Gastrocnemius medialis (tissue), 4 donors: ENCODE measurements at regions not wholly inside any gene's neighbourhood (a gene's known extent, or its start where the extent isn't known, plus 50 kb on each side); places are given as distances from the start of the nearest gene placed in this dataset.

Source experiments
- ATAC-seq, 2 donors: fragments of 150-250 bp; one replicate each; pipeline ENCODE4 v1.9.1; 2016
- DNase-seq, 2 donors: peaks; one replicate each; pipeline ENCODE4 v3.0.0-alpha.2; 2019
- H3K27ac ChIP-seq, 4 donors: fragments of 200-600 bp; sonication (generic); 1 replicate in 1 of 4; 2 replicates in 3 of 4; pipeline ENCODE4 v1.5.1; 2016 to 2018; ENCODE audit warnings: mild to moderate bottlenecking in 2 of 4, moderate library complexity in 1 of 4
- H3K27me3 ChIP-seq, 3 donors: fragments of 200-600 bp; sonication (generic) in 2 of 3; 1 replicate in 1 of 3; 2 replicates in 2 of 3; pipeline versions ENCODE4 v1.5.1 to v1.6.0; 2016 to 2019; ENCODE audit warnings: mild to moderate bottlenecking in 1 of 3, moderate library complexity in 1 of 3
- H3K36me3 ChIP-seq, 2 donors: fragments of 200-600 bp; sonication (generic) in 1 of 2; one replicate each; pipeline ENCODE4 v1.5.1; 2017 to 2018
- H3K4me1 ChIP-seq, 2 donors: fragments of 200-600 bp; sonication (generic) in 1 of 2; one replicate each; pipeline ENCODE4 v1.5.1; 2016 to 2017; ENCODE audit warnings: mild to moderate bottlenecking in 2 of 2
- H3K4me3 ChIP-seq, 4 donors: fragments of 200-600 bp; sonication (generic) in 3 of 4; 1 replicate in 1 of 4; 2 replicates in 3 of 4; pipeline ENCODE4 v1.5.1; 2016 to 2019; ENCODE audit warnings: mild to moderate bottlenecking in 2 of 4
- H3K9me3 ChIP-seq, 3 donors: fragments of 200-600 bp; sonication (generic) in 2 of 3; 1 replicate in 1 of 3; 2 replicates in 2 of 3; pipeline ENCODE4 v1.5.1; 2016 to 2019
- POLR2A ChIP-seq, 2 donors: fragments of 450-650 bp; IDR thresholded peaks; one replicate each; pipeline ENCODE4 v1.6.1; 2017; ENCODE audit warnings: antibody characterized with exemption in 2 of 2, mild to moderate bottlenecking in 2 of 2, moderate library complexity in 2 of 2
- in situ Hi-C, 4 donors: fragments of 200-750 bp; cut with MboI; loops; one replicate each; pipeline versions ENCODE4 v1.15.0 to v1.8.0; 2017; ENCODE audit warnings: low sequenced_read_pairs in 4 of 4
- intact Hi-C: fragments of 100-400 bp; cut with DNase I; formaldehyde crosslinking; loops from one replicate; pipeline ENCODE4 v1.15.1; 2023; ENCODE audit warnings: low total_unique reads
- TF ChIP-seq, protein P1 (sequence below), 5 experiments: fragments of 450-650 bp in 3 of 5; fragments of 200-600 bp in 2 of 5; sonication (generic) in 2 of 5; IDR thresholded peaks in 4 of 5; conservative IDR thresholded peaks in 1 of 5; 1 replicate in 4 of 5; 2 replicates in 1 of 5; pipeline ENCODE4 v1.5.1; 2016 to 2019; ENCODE audit warnings: antibody characterized with exemption in 5 of 5, mild to moderate bottlenecking in 3 of 5, moderate library complexity in 3 of 5

DNA sequence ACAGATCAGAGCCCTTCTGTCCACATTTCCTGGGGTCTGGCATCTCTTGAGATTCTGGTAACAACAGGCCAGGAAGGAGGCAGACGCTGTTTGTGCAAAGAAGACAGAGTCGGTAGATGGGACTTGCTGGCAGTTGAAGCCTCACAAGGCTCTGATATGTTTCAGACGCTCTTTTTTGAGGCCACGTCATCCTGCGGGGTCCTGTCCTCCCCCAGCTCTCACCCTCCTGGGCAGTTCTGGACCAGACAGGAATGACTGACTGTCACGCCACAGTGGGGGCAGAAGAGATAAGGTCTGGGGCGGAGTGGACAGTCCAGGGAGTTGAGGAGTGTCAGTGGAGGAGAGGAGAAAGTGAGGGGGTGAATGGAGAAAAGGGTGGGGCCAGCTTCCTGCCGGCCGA, 87.1 kb upstream of the SULF2 start:
- H3K27ac ChIP-seq, result no peak overlapping the region
- H3K9me3 ChIP-seq, result no peaks in the 10 kb centered on the region
- no peaks in the 10 kb centered on the region for H3K4me1 ChIP-seq
- no peaks in the 10 kb centered on the region for H3K36me3 ChIP-seq
- no peak overlapping the region for H3K4me3 ChIP-seq
- intact Hi-C loops, result no loop called here
- TF ChIP-seq POLR2A (IDR thresholded peaks at IDR 0.05), result no peak
- TF ChIP-seq, protein P1, sequence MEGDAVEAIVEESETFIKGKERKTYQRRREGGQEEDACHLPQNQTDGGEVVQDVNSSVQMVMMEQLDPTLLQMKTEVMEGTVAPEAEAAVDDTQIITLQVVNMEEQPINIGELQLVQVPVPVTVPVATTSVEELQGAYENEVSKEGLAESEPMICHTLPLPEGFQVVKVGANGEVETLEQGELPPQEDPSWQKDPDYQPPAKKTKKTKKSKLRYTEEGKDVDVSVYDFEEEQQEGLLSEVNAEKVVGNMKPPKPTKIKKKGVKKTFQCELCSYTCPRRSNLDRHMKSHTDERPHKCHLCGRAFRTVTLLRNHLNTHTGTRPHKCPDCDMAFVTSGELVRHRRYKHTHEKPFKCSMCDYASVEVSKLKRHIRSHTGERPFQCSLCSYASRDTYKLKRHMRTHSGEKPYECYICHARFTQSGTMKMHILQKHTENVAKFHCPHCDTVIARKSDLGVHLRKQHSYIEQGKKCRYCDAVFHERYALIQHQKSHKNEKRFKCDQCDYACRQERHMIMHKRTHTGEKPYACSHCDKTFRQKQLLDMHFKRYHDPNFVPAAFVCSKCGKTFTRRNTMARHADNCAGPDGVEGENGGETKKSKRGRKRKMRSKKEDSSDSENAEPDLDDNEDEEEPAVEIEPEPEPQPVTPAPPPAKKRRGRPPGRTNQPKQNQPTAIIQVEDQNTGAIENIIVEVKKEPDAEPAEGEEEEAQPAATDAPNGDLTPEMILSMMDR (IDR thresholded peaks at IDR 0.05 in 4 of 5, conservative IDR thresholded peaks at IDR 0.05 in 1 of 5), result no peak
- H3K27me3 ChIP-seq, result no peaks in the 10 kb centered on the region
- DNase-seq (no peak), ATAC-seq (no peak)
- in situ Hi-C loops, result no loop called here

DNA sequence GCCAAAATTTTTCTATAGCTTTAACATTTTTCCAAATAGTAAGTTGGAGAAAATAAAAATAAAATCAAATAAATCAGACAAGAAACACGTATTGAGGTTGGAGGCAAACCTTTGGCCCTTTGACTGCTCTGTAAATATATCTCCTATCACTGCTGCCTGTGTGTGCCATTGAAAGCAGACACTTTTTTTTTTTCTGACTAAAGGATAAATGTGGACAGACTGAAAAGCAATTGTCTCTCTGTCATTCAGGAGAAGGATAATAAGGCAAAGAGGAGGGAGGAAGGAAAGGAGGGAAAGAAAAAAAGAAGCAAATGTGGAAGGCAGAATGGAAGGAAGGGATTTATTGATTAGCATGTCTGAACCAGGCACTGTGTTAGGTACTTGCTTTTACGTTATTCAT, 85.2 kb upstream of the SULF2 start:
- H3K36me3 ChIP-seq, result no peaks in the 10 kb centered on the region
- intact Hi-C loops (no loop called here), in situ Hi-C loops (no loop called here)
- DNase-seq (no peak), ATAC-seq (no peak)
- H3K4me1 ChIP-seq, result no peaks in the 10 kb centered on the region
- TF ChIP-seq POLR2A (IDR thresholded peaks at IDR 0.05), result no peak
- TF ChIP-seq, protein P1 (IDR thresholded peaks at IDR 0.05 in 4 of 5, conservative IDR thresholded peaks at IDR 0.05 in 1 of 5), result no peak
- H3K27me3 ChIP-seq, result no peaks in the 10 kb centered on the region
- H3K27ac ChIP-seq, result no peak overlapping the region
- H3K4me3 ChIP-seq, result no peak overlapping the region
- H3K9me3 ChIP-seq, result no peaks in the 10 kb centered on the region

DNA sequence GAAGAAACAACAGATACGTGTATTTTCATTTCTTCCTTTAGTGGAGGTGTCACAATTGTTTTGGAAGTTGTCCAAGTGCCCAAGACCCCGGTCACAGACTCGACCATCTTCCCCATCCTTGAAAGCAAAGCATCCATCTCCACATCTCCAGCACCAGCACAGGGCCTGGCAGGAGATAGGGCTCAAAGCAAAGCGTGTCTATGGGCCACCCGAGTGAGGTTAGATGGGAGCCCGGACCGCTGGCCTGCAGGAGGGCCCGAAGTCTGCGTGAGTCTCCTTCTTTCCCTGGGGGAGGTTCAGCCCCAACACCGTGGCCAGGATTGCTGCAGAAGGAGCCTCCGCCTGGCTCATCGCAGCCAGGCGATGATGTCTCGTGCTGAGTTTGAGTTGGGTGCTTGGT, 83.5 kb upstream of the SULF2 start:
- TF ChIP-seq, protein P1 (IDR thresholded peaks at IDR 0.05 in 4 of 5, conservative IDR thresholded peaks at IDR 0.05 in 1 of 5), result no peak
- no peak for TF ChIP-seq POLR2A (IDR thresholded peaks at IDR 0.05)
- H3K4me3 ChIP-seq, result no peak overlapping the region
- no peaks in the 10 kb centered on the region for H3K4me1 ChIP-seq
- H3K9me3 ChIP-seq, result no peaks in the 10 kb centered on the region
- H3K27me3 ChIP-seq, result no peaks in the 10 kb centered on the region
- DNase-seq (no peak), ATAC-seq (no peak)
- H3K27ac ChIP-seq, result no peak overlapping the region
- in situ Hi-C loops (no loop called here), intact Hi-C loops (no loop called here)
- H3K36me3 ChIP-seq, result no peaks in the 10 kb centered on the region

DNA sequence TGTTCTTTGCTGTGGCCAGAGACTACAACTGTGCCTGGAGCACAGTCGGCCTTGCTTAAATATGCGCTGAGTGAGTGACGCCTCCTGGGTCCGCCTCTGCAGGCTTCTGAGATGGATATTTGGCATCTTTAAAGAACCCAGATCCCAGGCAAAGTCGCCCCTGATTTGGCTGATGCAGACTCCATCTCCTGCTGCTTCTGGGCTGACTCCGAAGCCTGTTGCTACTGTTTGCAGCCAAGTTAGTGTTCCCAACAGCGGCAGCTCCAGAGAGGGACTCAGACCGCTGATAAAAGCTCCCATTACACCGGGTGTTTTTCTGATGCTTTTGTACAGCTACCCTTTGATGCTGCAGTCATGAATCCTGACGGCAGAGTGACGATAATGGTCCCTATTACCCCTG, 83.0 kb upstream of the SULF2 start:
- ATAC-seq (no peak), DNase-seq (no peak)
- H3K9me3 ChIP-seq, result no peaks in the 10 kb centered on the region
- in situ Hi-C loops (no loop called here), intact Hi-C loops (no loop called here)
- H3K27me3 ChIP-seq, result no peaks in the 10 kb centered on the region
- no peak for TF ChIP-seq POLR2A (IDR thresholded peaks at IDR 0.05)
- TF ChIP-seq, protein P1 (IDR thresholded peaks at IDR 0.05 in 4 of 5, conservative IDR thresholded peaks at IDR 0.05 in 1 of 5), result no peak
- no peaks in the 10 kb centered on the region for H3K4me1 ChIP-seq
- no peak overlapping the region for H3K4me3 ChIP-seq
- no peaks in the 10 kb centered on the region for H3K36me3 ChIP-seq
- no peak overlapping the region for H3K27ac ChIP-seq

DNA sequence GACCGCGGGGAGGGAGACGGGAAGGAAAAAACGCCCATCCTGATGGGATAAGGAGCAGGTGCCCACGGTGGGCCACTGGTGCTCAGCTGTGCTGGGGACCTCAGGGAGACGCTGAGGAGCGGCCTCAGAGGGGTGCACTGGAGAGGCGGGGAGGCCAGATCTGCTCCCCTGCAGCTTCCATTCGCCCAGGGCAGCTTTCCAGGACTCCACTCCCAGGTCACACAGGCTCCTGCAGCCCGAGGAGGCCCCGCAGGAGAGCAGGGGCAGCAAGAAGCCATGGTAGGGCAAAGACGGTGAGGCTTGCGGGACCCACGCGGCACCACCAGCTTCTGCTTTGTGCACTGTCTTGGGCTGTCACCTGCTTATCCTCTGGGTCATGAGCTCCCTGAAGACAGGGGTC, 82.5 kb upstream of the SULF2 start:
- Histone ChIP-seq H3K4me3 (no peak overlapping the region), H3K4me1 (no peaks in the 10 kb centered on the region), H3K36me3 (no peaks in the 10 kb centered on the region), H3K27ac (no peak overlapping the region), H3K27me3 (no peaks in the 10 kb centered on the region), H3K9me3 (no peaks in the 10 kb centered on the region)
- TF ChIP-seq, protein P1 (IDR thresholded peaks at IDR 0.05 in 4 of 5, conservative IDR thresholded peaks at IDR 0.05 in 1 of 5), result no peak
- TF ChIP-seq POLR2A (IDR thresholded peaks at IDR 0.05), result no peak
- intact Hi-C loops (no loop called here), in situ Hi-C loops (no loop called here)
- DNase-seq (no peak), ATAC-seq (no peak)
